A549 (cell line): ENCODE measurements at regions not wholly inside any gene's neighbourhood (a gene's known extent, or its start where the extent isn't known, plus 50 kb on each side); places are given as distances from the start of the nearest gene placed in this dataset.

ENCODE experiments used
- ATAC-seq, 2 experiments: fragments of 200-7000 bp in 1 of 2; fragments of >200 bp in 1 of 2; cut with Nextera tagmentation in 1 of 2; cut with Tn5 transposase in 1 of 2; 3 replicates each; pipeline versions ENCODE4 v1.8.0 to v1.9.1; 2018 to 2020; ENCODE audit warnings: mild to moderate bottlenecking in 1 of 2, moderate library complexity in 1 of 2
- CTCF ChIA-PET: fragments of 300-600 bp; sonication (Branson Sonifier 250); formaldehyde crosslinking; extraction: SDS; loops from one replicate; lab custom pipeline; 2021; ENCODE audit warnings: antibody characterized with exemption, inconsistent platforms; lab: Yijun Ruan, JAX
- POLR2A ChIA-PET: fragments of 350-600 bp; formaldehyde crosslinking; extraction: SDS; loops from one replicate; lab custom pipeline; 2021; ENCODE audit warnings: antibody characterized with exemption, inconsistent platforms; lab: Yijun Ruan, JAX
- DNase-seq, 2 experiments: peaks; one replicate each; pipeline versions ENCODE4 v3.0.0 to v3.0.0-alpha.2; 2011 to 2016; ENCODE audit warnings: low read depth in 1 of 2, low spot score in 1 of 2
- FAIRE-seq: peaks from 2 replicates; lab custom pipeline; 2011; peaks lifted over from hg19 to GRCh38; lab: Jason Lieb, UNC
- H3K27ac ChIP-seq, 2 experiments: fragments of >200 bp; sonication (Bioruptor Twin); formaldehyde crosslinking; 3 replicates each; pipeline ENCODE4 v1.5.1; 2016 to 2017
- H3K4me1 ChIP-seq: fragments of >200 bp; sonication (Bioruptor Twin); formaldehyde crosslinking; 3 replicates; pipeline ENCODE4 v1.6.1; 2016
- H3K4me2 ChIP-seq: fragments of >200 bp; sonication (Bioruptor Twin); formaldehyde crosslinking; 3 replicates; pipeline ENCODE4 v1.6.1; 2016
- H3K4me3 ChIP-seq: fragments of >200 bp; sonication (Bioruptor Twin); formaldehyde crosslinking; 3 replicates; pipeline ENCODE4 v1.5.1; 2016
- H3K9me3 ChIP-seq: fragments of >200 bp; sonication (Bioruptor Twin); formaldehyde crosslinking; 3 replicates; pipeline ENCODE4 v1.6.1; 2016
- ATOH8 ChIP-seq: fragments of 250-450 bp; sonication (Bioruptor Pico); IDR thresholded peaks from 2 replicates; pipeline ENCODE4 v1.5.0; 2020; ENCODE audit warnings: low read depth, mild to moderate bottlenecking, moderate library complexity
- CEBPB ChIP-seq, 2 experiments: fragments of >200 bp in 1 of 2; sonication (Bioruptor Twin) in 1 of 2; formaldehyde crosslinking in 1 of 2; IDR thresholded peaks; 2 replicates each; pipeline ENCODE4 v1.6.1; 2012 to 2016
- E2F6 ChIP-seq: IDR thresholded peaks from 2 replicates; pipeline ENCODE4 v1.6.1; 2012; ENCODE audit warnings: low read depth, borderline replicate concordance
- EHF ChIP-seq: fragments of 250-450 bp; sonication (Bioruptor Pico); IDR thresholded peaks from 2 replicates; pipeline ENCODE4 v1.5.0; 2020; ENCODE audit warnings: mild to moderate bottlenecking
- EHMT2 ChIP-seq: fragments of 200-600 bp; sonication (generic); IDR thresholded peaks from 2 replicates; pipeline ENCODE4 v1.6.1; 2016; ENCODE audit warnings: antibody characterized with exemption, low read depth, mild to moderate bottlenecking, moderate library complexity
- EP300 ChIP-seq, 2 experiments: fragments of >200 bp; sonication (Bioruptor Twin); formaldehyde crosslinking; IDR thresholded peaks; 2 replicates in 1 of 2; 3 replicates in 1 of 2; pipeline ENCODE4 v1.6.1; 2016 to 2017
- FOSB ChIP-seq: fragments of 250-450 bp; sonication (Bioruptor Pico); IDR thresholded peaks from 2 replicates; pipeline ENCODE4 v1.5.0; 2020; ENCODE audit warnings: mild to moderate bottlenecking, moderate library complexity
- FOSL2 ChIP-seq, 2 experiments: fragments of 450-650 bp in 1 of 2; fragments of >200 bp in 1 of 2; sonication (Bioruptor Twin) in 1 of 2; formaldehyde crosslinking; IDR thresholded peaks; 2 replicates each; pipeline versions ENCODE4 v1.5.0 to v1.6.1; 2016 to 2020; ENCODE audit warnings: mild to moderate bottlenecking in 1 of 2, moderate library complexity in 1 of 2
- HDAC2 ChIP-seq: fragments of 200-600 bp; sonication (generic); IDR thresholded peaks from 2 replicates; pipeline ENCODE4 v1.6.1; 2016
- HES2 ChIP-seq: fragments of >200 bp; sonication (Bioruptor Twin); formaldehyde crosslinking; IDR thresholded peaks from 2 replicates; pipeline ENCODE4 v1.6.1; 2016
- HEYL ChIP-seq: fragments of 250-450 bp; sonication (Bioruptor Pico); IDR thresholded peaks from 2 replicates; pipeline ENCODE4 v1.8.0; 2021; ENCODE audit warnings: mild to moderate bottlenecking, moderate library complexity
- HMGXB4 ChIP-seq: fragments of 250-450 bp; sonication (Bioruptor Pico); IDR thresholded peaks from 2 replicates; pipeline ENCODE4 v1.5.0; 2021; ENCODE audit warnings: mild to moderate bottlenecking, moderate library complexity, borderline replicate concordance
- HOXB5 ChIP-seq: fragments of 250-450 bp; sonication (Bioruptor Pico); IDR thresholded peaks from 2 replicates; pipeline ENCODE4 v1.5.0; 2020; ENCODE audit warnings: mild to moderate bottlenecking, moderate library complexity
- NFE2L2 ChIP-seq: fragments of 150-350 bp; conservative IDR thresholded peaks from 2 replicates; pipeline ENCODE4 v1.6.1; 2014; ENCODE audit warnings: low read length
- NR3C1 ChIP-seq: fragments of >200 bp; sonication (Bioruptor Twin); formaldehyde crosslinking; IDR thresholded peaks from 3 replicates; pipeline ENCODE4 v1.6.1; 2017
- PBX3 ChIP-seq: IDR thresholded peaks from 2 replicates; pipeline ENCODE4 v1.6.1; 2012
- RARB ChIP-seq: fragments of 250-450 bp; sonication (Bioruptor Pico); IDR thresholded peaks from 2 replicates; pipeline ENCODE4 v1.8.0; 2021; ENCODE audit warnings: mild to moderate bottlenecking, moderate library complexity
- TFCP2L1 ChIP-seq: fragments of 250-450 bp; sonication (Bioruptor Pico); IDR thresholded peaks from 2 replicates; pipeline ENCODE4 v1.5.0; 2021; ENCODE audit warnings: mild to moderate bottlenecking
- TP53 ChIP-seq: fragments of 250-450 bp; sonication (Bioruptor Pico); IDR thresholded peaks from 2 replicates; pipeline ENCODE4 v1.5.0; 2021; ENCODE audit warnings: mild to moderate bottlenecking, moderate library complexity
- ZC3H11A ChIP-seq: fragments of 450-650 bp; IDR thresholded peaks from 2 replicates; pipeline ENCODE4 v1.6.1; 2014; ENCODE audit warnings: antibody characterized with exemption, mild to moderate bottlenecking
- ZFP36 ChIP-seq: fragments of 450-650 bp; IDR thresholded peaks from 2 replicates; pipeline ENCODE4 v1.6.1; 2014; ENCODE audit warnings: borderline replicate concordance; ENCODE audit not compliant: partially characterized antibody
- WGBS: methylation state at CpG from one replicate; pipeline ENCODE4 v1.1.6; 2017; ENCODE audit errors: missing lambda C conversion rate; 5-methylcytosine and 5-hydroxymethylcytosine counted together

GRCh38 chr11:8333376-8333775 is 69.7 kb upstream of the LMO1 start:
- Histone ChIP-seq H3K4me2 (no peak overlapping the region), H3K4me1 (peaks cover 16% of the 10 kb centered on the region), H3K4me3 (no peak overlapping the region), H3K9me3 (no peaks in the 10 kb centered on the region), H3K27ac (no peak overlapping the region)
- ChIA-PET CTCF (interaction anchor here (0.7 to 2.1 kb wide), 5 partner anchors 11 to 85 kb away, joined by 3 to 8 read pairs (median 4); partner anchors contain the start of gene LMO1), POLR2A (no interaction called here)
- no peak for FAIRE-seq
- 81% methylated on average over 4 of the region's 4 CpGs for WGBS
- ATAC-seq: no peak
- TF ChIP-seq EHMT2 (no peak), ZC3H11A (no peak), EHF (CRISPR knock-in tag) (no peak), HOXB5 (CRISPR knock-in tag) (no peak), FOSB (CRISPR knock-in tag) (no peak), E2F6 (no peak), ATOH8 (CRISPR knock-in tag) (no peak), NFE2L2 (no peak), CEBPB (IDR thresholded peaks at IDR 0.05) (no peak)
- no peak for DNase-seq

- FAIRE-seq (no peak), DNase-seq (no peak), ATAC-seq (no peak)
- Histone ChIP-seq H3K4me1 (peaks cover 16% of the 10 kb centered on the region), H3K9me3 (no peaks in the 10 kb centered on the region), H3K4me3 (no peak overlapping the region), H3K4me2 (no peak overlapping the region), H3K27ac (no peak overlapping the region)
- TF ChIP-seq HES2: no peak
- no peak for TF ChIP-seq HDAC2
- WGBS: 93% methylated on average over 12 of the region's 12 CpGs
- POLR2A ChIA-PET: no interaction called here
- CTCF ChIA-PET: interaction anchor here (0.7 to 2.1 kb wide), 3 partner anchors 11 to 23 kb away, joined by 3 to 8 read pairs (median 4); no protein-coding TSS in a partner anchor
These were observed 69.2 kb upstream of the LMO1 start for GRCh38 chr11:8332891-8333290.

- ATAC-seq (no peak), DNase-seq (no peak), FAIRE-seq (no peak)
- WGBS: 60% methylated on average over 1 of the region's 4 CpGs
- H3K4me2 ChIP-seq: no peak overlapping the region
- CTCF ChIA-PET: interaction anchor here (0.7 to 1.2 kb wide), 3 partner anchors 8 to 113 kb away, joined by 3 to 4 read pairs (median 3); no protein-coding TSS in a partner anchor
- peaks cover 16% of the 10 kb centered on the region for H3K4me1 ChIP-seq
- no peak overlapping the region for H3K27ac ChIP-seq
- H3K4me3 ChIP-seq: no peak overlapping the region
- H3K9me3 ChIP-seq: no peaks in the 10 kb centered on the region
- TF ChIP-seq TFCP2L1 (CRISPR knock-in tag): no peak
- no peak for TF ChIP-seq PBX3
- TF ChIP-seq ATOH8 (CRISPR knock-in tag): no peak
- TF ChIP-seq HEYL (CRISPR knock-in tag): no peak
- no peak for TF ChIP-seq CEBPB (IDR thresholded peaks at IDR 0.05)
- TF ChIP-seq HDAC2: no peak
- no peak for TF ChIP-seq NR3C1
- no peak for TF ChIP-seq TP53
- no peak for TF ChIP-seq HMGXB4 (CRISPR knock-in tag)
- TF ChIP-seq RARB (CRISPR knock-in tag): no peak
- no peak for TF ChIP-seq EP300 (IDR thresholded peaks at IDR 0.05)
- TF ChIP-seq FOSL2 (IDR thresholded peaks at IDR 0.05): no peak
- TF ChIP-seq FOSL2 (CRISPR knock-in tag; IDR thresholded peaks at IDR 0.05): no peak
- TF ChIP-seq ZFP36: no peak
- POLR2A ChIA-PET: no interaction called here
These were observed 68.5 kb upstream of the LMO1 start for GRCh38 chr11:8332196-8332595.
